GM12873 (cell line): ENCODE measurements at regions not wholly inside any gene's neighbourhood (a gene's known extent, or its start where the extent isn't known, plus 50 kb on each side); places are given as distances from the start of the nearest gene placed in this dataset.

Source experiments
- CTCF ChIP-seq: IDR thresholded peaks from 2 replicates; pipeline ENCODE4 v1.5.1; 2012; ENCODE audit warnings: low read depth, mild to moderate bottlenecking, moderate library complexity, low read length, control low read depth; ENCODE audit not compliant: insufficient read depth; ENCODE audit errors: missing control alignments

GRCh38 chr2:186308347-186308746 lies 177.7 kb upstream of the ZC3H15 start:
- no peak for TF ChIP-seq CTCF

GRCh38 chr2:186309901-186310300 lies 176.2 kb upstream of the ZC3H15 start:
- no peak for TF ChIP-seq CTCF

GRCh38 chr2:186319105-186319504 lies 167.0 kb upstream of the ZC3H15 start:
- no peak for TF ChIP-seq CTCF

GRCh38 chr2:186325827-186326535 lies 160.1 kb upstream of the ZC3H15 start:
- no peak for TF ChIP-seq CTCF

- no peak for TF ChIP-seq CTCF
Measured at GRCh38 chr2:186327251-186327868, 158.7 kb upstream of the ZC3H15 start.

- no peak for TF ChIP-seq CTCF
Measured at GRCh38 chr2:186328838-186329237, 157.2 kb upstream of the ZC3H15 start.

- no peak for TF ChIP-seq CTCF
Measured at GRCh38 chr2:186330050-186330449, 156.0 kb upstream of the ZC3H15 start.
